Stimulated activated naive B cell treated with anti-CD40 and anti-IgM and Interleukin-4, amounts not matched to agents 10 μg/mL and 1 μg/mL and 100 μg/mL, for 72 hours (primary cell): ENCODE measurements at regions not wholly inside any gene's neighbourhood (a gene's known extent, or its start where the extent isn't known, plus 50 kb on each side); places are given as distances from the start of the nearest gene placed in this dataset.
"Not testable (repeated sequence)": the region's sequence is repeated elsewhere in the genome, so short reads cannot be mapped to it uniquely, and the experiment has no call there.

Source experiments
- ATAC-seq, 2 donors: fragments of 150-1000 bp; cut with Tn5 transposase; replicated peaks; 2 replicates each; pipeline ENCODE4 v1.10.0; 2021; ENCODE audit warnings: moderate library complexity in 1 of 2
- DNase-seq: peaks from one replicate; pipeline ENCODE4 v3.0.0; 2021
- H3K27ac Mint-ChIP-seq: one replicate; pipeline ENCODE4 v1.8.0; 2022; ENCODE audit warnings: mild to moderate bottlenecking, mixed read lengths
- H3K27me3 Mint-ChIP-seq, 2 donors: one replicate each; pipeline ENCODE4 v1.8.0; 2022; ENCODE audit warnings: mixed read lengths in 2 of 2
- H3K36me3 Mint-ChIP-seq, 2 donors: one replicate each; pipeline ENCODE4 v1.8.0; 2022; ENCODE audit warnings: mixed read lengths in 2 of 2, mild to moderate bottlenecking in 1 of 2
- H3K4me1 Mint-ChIP-seq, 2 donors: one replicate each; pipeline ENCODE4 v1.8.0; 2022; ENCODE audit warnings: mixed read lengths in 2 of 2, mild to moderate bottlenecking in 1 of 2
- H3K4me3 Mint-ChIP-seq, 2 donors: one replicate each; pipeline ENCODE4 v1.8.0; 2022; ENCODE audit warnings: mild to moderate bottlenecking in 2 of 2, mixed read lengths in 2 of 2, moderate library complexity in 1 of 2
- H3K9me3 Mint-ChIP-seq, 2 donors: one replicate each; pipeline ENCODE4 v1.8.0; 2022; ENCODE audit warnings: mixed read lengths in 2 of 2, mild to moderate bottlenecking in 1 of 2

- no peak overlapping the region for H3K27ac Mint-ChIP-seq
- no peaks in the 10 kb centered on the region for H3K4me1 Mint-ChIP-seq
- no peak overlapping the region for H3K4me3 Mint-ChIP-seq
- peaks cover 4 to 19% of the 10 kb centered on the region in 2 donors for H3K27me3 Mint-ChIP-seq
- peaks cover 3 to 4% of the 10 kb centered on the region in 2 donors for H3K9me3 Mint-ChIP-seq
- no peak for DNase-seq
- H3K36me3 Mint-ChIP-seq, result no peaks in the 10 kb centered on the region
- no peak for ATAC-seq
These were observed 106.0 kb upstream of the GNG12 start for GRCh38 chr1:67939186-67939743.

- no peak for DNase-seq
- Mint-ChIP-seq H3K4me1 (no peaks in the 10 kb centered on the region), H3K27ac (no peak overlapping the region), H3K36me3 (no peaks in the 10 kb centered on the region), H3K27me3 (peaks cover 4 to 19% of the 10 kb centered on the region in 2 donors), H3K9me3 (peaks cover 0 to 3% of the 10 kb centered on the region in 2 donors), H3K4me3 (no peak overlapping the region)
- ATAC-seq, result no peak
These were observed 104.4 kb upstream of the GNG12 start for GRCh38 chr1:67937651-67938050.

GRCh38 chr1:67937010-67937409 lies 103.7 kb upstream of the GNG12 start:
- no peak overlapping the region for H3K4me3 Mint-ChIP-seq
- H3K27ac Mint-ChIP-seq, result no peak overlapping the region
- peaks cover 4 to 19% of the 10 kb centered on the region in 2 donors for H3K27me3 Mint-ChIP-seq
- peaks cover 0 to 3% of the 10 kb centered on the region in 2 donors for H3K9me3 Mint-ChIP-seq
- no peak for DNase-seq
- H3K4me1 Mint-ChIP-seq, result no peaks in the 10 kb centered on the region
- no peaks in the 10 kb centered on the region for H3K36me3 Mint-ChIP-seq
- no peak for ATAC-seq

DNA sequence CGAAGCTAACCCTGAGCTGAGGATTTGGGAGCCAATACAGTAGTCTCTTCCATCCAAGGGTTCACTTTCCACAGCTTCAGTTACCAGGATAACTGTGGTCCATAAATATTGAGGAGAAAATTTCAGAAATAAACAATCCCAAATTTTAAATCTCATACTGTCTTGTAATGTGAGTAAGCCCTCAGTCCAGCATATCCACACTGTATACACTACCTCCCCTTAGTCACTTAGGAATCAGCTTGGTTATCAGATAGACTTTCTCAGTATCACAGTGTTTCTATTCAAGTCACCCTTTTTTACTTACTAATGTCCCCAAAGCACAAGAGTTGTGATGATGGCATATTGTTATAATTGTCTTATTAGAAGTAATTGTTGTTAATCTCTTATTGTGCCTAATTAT lies 102.3 kb upstream of the GNG12 start:
- no peak for ATAC-seq
- Mint-ChIP-seq H3K4me3 (no peak overlapping the region), H3K36me3 (no peaks in the 10 kb centered on the region), H3K4me1 (no peaks in the 10 kb centered on the region), H3K27me3 (peaks cover 4 to 19% of the 10 kb centered on the region in 2 donors), H3K9me3 (peaks cover 0 to 3% of the 10 kb centered on the region in 2 donors), H3K27ac (no peak overlapping the region)
- no peak for DNase-seq

DNA sequence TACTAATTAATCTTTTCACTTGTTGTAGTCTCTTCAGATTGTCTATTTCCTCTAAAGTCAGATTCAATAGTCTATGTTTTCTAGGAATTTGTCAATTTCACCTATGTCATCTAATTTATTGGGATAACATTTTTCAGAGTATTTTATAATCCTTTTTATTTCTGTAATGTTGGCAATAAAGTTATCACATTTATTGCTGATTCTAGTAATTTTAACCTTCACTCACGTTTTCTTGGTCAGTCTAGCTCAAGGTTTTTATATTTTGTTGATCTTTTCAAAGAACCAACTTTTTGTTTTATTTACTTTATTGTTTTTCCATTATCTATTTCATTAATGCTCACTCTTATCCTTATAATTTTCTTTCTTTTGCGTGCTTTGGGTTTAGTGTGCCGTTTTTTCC lies 97.9 kb upstream of the GNG12 start:
- Mint-ChIP-seq H3K27ac (no peak overlapping the region), H3K9me3 (peaks cover 0 to 3% of the 10 kb centered on the region in 2 donors), H3K4me1 (no peaks in the 10 kb centered on the region), H3K4me3 (no peak overlapping the region), H3K27me3 (peaks cover 3 to 10% of the 10 kb centered on the region in 2 donors), H3K36me3 (no peaks in the 10 kb centered on the region)
- DNase-seq (no peak), ATAC-seq (no peak)

GRCh38 chr1:67923074-67923473 lies 89.8 kb upstream of the GNG12 start:
- Mint-ChIP-seq H3K9me3 (no peaks in the 10 kb centered on the region), H3K27ac (no peak overlapping the region), H3K4me3 (no peak overlapping the region), H3K36me3 (no peaks in the 10 kb centered on the region), H3K4me1 (no peaks in the 10 kb centered on the region), H3K27me3 (peaks cover 0 to 3% of the 10 kb centered on the region in 2 donors)
- ATAC-seq, result no peak
- DNase-seq, result no peak

GRCh38 chr1:67921725-67922489 lies 88.6 kb upstream of the GNG12 start:
- Mint-ChIP-seq H3K4me3 (no peak overlapping the region), H3K27me3 (no peaks in the 10 kb centered on the region), H3K4me1 (no peaks in the 10 kb centered on the region), H3K36me3 (no peaks in the 10 kb centered on the region), H3K27ac (no peak overlapping the region), H3K9me3 (no peaks in the 10 kb centered on the region)
- no peak for ATAC-seq
- no peak for DNase-seq

DNA sequence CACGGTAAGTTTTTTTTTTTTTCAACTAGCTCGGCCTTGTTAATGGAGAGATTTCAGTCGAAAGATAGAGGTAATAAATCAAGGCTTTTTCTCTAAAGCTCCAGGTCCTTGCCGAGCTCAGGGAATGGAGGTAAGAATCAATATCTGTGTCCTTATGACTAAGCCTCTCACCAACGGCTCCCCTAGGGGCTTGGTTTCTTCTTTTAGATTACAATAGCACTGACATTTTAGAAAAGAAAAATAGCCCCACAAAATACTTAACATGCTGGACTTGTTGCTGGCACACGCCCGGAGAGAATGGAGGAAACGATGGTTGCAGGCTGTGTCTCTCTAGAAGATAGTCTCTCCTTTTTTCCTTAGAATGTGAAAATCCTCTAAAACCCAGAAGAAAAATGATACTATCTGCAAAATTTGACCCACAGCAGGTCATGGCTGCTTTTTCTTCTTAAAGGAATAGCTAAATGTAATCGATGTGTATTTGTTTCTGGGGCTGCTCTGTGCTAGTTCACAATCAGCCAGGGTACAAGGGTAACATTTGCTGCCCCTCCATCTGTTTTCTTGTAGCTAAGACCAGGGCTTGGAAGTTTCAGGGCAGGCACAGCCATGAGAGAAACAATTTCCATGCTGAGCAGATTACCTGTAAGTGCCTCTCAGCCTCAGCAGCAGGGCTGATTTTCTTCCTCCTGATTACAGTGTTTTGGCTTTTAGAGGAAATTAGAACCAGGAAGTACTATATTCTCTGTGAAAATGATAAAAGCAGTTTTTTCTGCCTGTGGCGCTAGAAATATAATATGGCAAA lies 86.2 kb upstream of the GNG12 start:
- H3K4me1 Mint-ChIP-seq, result no peaks in the 10 kb centered on the region
- no peak overlapping the region for H3K27ac Mint-ChIP-seq
- H3K27me3 Mint-ChIP-seq, result peaks cover 0 to 6% of the 10 kb centered on the region in 2 donors
- H3K36me3 Mint-ChIP-seq, result no peaks in the 10 kb centered on the region
- ATAC-seq (no peak), DNase-seq (no peak)
- peaks cover 1 to 5% of the 10 kb centered on the region in 2 donors for H3K9me3 Mint-ChIP-seq
- no peak overlapping the region for H3K4me3 Mint-ChIP-seq

- Mint-ChIP-seq H3K4me1 (no peaks in the 10 kb centered on the region), H3K9me3 (peaks cover 2 to 5% of the 10 kb centered on the region in 2 donors), H3K27ac (no peak overlapping the region), H3K27me3 (peaks cover 0 to 6% of the 10 kb centered on the region in 2 donors), H3K36me3 (no peaks in the 10 kb centered on the region), H3K4me3 (no peak overlapping the region)
- ATAC-seq, result no peak
- DNase-seq, result no peak
These were observed 84.8 kb upstream of the GNG12 start for GRCh38 chr1:67918067-67918466.

DNA sequence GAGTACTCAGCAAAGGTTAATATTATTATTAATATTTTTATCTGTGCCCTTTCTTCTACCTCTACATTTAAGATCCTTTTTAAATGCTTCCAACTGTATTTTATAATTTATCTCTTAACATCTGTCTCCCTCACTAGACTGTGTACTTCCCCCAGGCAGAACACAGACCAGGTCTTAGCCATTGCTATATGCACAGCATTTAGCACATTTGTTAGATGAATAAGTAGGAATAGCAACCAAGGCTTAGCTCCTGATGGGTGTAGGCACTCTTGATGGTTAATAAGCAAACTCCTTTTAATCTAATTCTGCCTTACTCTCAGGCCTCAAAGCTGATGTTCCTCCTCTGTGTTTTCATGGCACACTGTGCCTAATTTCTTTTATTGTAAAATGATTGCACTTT lies 83.7 kb upstream of the GNG12 start:
- Mint-ChIP-seq H3K9me3 (peaks cover 2 to 5% of the 10 kb centered on the region in 2 donors), H3K4me3 (no peak overlapping the region), H3K27ac (no peak overlapping the region), H3K27me3 (peaks cover 0 to 6% of the 10 kb centered on the region in 2 donors), H3K36me3 (no peaks in the 10 kb centered on the region), H3K4me1 (no peaks in the 10 kb centered on the region)
- no peak for DNase-seq
- no peak for ATAC-seq

GRCh38 chr1:67916140-67916886 lies 83.0 kb upstream of the GNG12 start:
- Mint-ChIP-seq H3K4me1 (no peaks in the 10 kb centered on the region), H3K4me3 (no peak overlapping the region), H3K9me3 (peaks cover 2 to 5% of the 10 kb centered on the region in 2 donors), H3K27me3 (peaks cover 0 to 6% of the 10 kb centered on the region in 2 donors), H3K27ac (no peak overlapping the region), H3K36me3 (no peaks in the 10 kb centered on the region)
- DNase-seq (no peak), ATAC-seq (no peak)

- Mint-ChIP-seq H3K27ac (no peak overlapping the region), H3K4me3 (no peak overlapping the region), H3K4me1 (no peaks in the 10 kb centered on the region), H3K27me3 (peaks cover 0 to 4% of the 10 kb centered on the region in 2 donors), H3K9me3 (peaks cover 0 to 4% of the 10 kb centered on the region in 2 donors), H3K36me3 (no peaks in the 10 kb centered on the region)
- ATAC-seq (no peak), DNase-seq (no peak)
These were observed 76.5 kb upstream of the GNG12 start for GRCh38 chr1:67909776-67910175.

- Mint-ChIP-seq H3K4me3 (no peak overlapping the region), H3K27me3 (peaks cover 0 to 4% of the 10 kb centered on the region in 2 donors), H3K9me3 (peaks cover 4 to 6% of the 10 kb centered on the region in 2 donors), H3K36me3 (no peaks in the 10 kb centered on the region), H3K27ac (no peak overlapping the region), H3K4me1 (no peaks in the 10 kb centered on the region)
- ATAC-seq (no peak), DNase-seq (no peak)
These were observed 75.1 kb upstream of the GNG12 start for GRCh38 chr1:67908250-67908936.

DNA sequence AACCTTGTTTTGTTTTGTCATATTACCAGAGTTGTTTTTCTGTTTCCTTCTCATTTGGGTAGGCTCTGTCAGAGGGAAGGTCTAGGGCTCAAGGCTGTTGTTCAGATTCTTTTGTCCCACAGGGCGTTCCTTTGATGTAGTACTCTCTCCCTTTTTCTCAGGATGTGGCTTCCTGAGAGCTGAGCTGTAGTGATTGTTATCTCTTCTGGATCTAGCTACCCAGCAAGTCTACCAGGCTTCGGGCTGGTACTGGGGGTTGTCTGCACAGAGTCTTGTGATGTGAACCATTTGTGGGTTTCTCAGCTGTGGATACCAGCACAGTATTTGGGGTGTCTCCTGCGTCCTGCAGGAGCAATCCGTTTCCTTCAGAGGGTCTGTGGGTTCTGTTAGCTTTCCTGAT lies 74.2 kb upstream of the GNG12 start:
- H3K9me3 Mint-ChIP-seq, H3K4me3 Mint-ChIP-seq, H3K27ac Mint-ChIP-seq, H3K27me3 Mint-ChIP-seq, ATAC-seq, DNase-seq, H3K4me1 Mint-ChIP-seq, H3K36me3 Mint-ChIP-seq: not testable (repeated sequence)
